H1 (cell line): ENCODE measurements at regions not wholly inside any gene's neighbourhood (a gene's known extent, or its start where the extent isn't known, plus 50 kb on each side); places are given as distances from the start of the nearest gene placed in this dataset.

Experiments
- CTCF ChIA-PET: fragments of 300-600 bp; sonication (Branson Sonifier 250); formaldehyde crosslinking; loops from one replicate; lab custom pipeline; 2021; ENCODE audit not compliant: partially characterized antibody; lab: Charles Lee
- POLR2A ChIA-PET: fragments of 300-600 bp; sonication (Branson Sonifier 250); formaldehyde crosslinking; loops from one replicate; lab custom pipeline; 2021; ENCODE audit warnings: inconsistent platforms; ENCODE audit not compliant: partially characterized antibody; lab: Charles Lee
- DNase-seq, 2 experiments: peaks; one replicate each; pipeline versions ENCODE4 v3.0.0 to v3.0.0-alpha.2; 2010 to 2022; ENCODE audit warnings: low spot score in 2 of 2, low read depth in 1 of 2, mixed read lengths in 1 of 2
- FAIRE-seq: peaks from 2 replicates; lab custom pipeline; 2011; peaks lifted over from hg19 to GRCh38; lab: Jason Lieb, UNC
- H2AFZ ChIP-seq: 2 replicates; pipeline ENCODE4 v1.8.1; 2012; ENCODE audit warnings: low read length, inconsistent platforms
- H2AK5ac ChIP-seq: 2 replicates; pipeline ENCODE4 v1.6.1; 2013; ENCODE audit warnings: low read depth, low read length
- H2BK120ac ChIP-seq: replicated peaks from 2 replicates; pipeline ENCODE3; 2013; ENCODE audit warnings: low read depth, low read length, inconsistent platforms
- H2BK12ac ChIP-seq: 2 replicates; pipeline ENCODE4 v1.6.1; 2013; ENCODE audit warnings: low read depth, low read length
- H2BK15ac ChIP-seq: 2 replicates; pipeline ENCODE4 v1.6.1; 2013; ENCODE audit warnings: low read length
- H2BK20ac ChIP-seq: 2 replicates; pipeline ENCODE4 v1.6.1; 2013; ENCODE audit warnings: low read length
- H2BK5ac ChIP-seq: 2 replicates; pipeline ENCODE4 v1.6.1; 2013; ENCODE audit warnings: low read depth, low read length
- H3K14ac ChIP-seq: 2 replicates; pipeline ENCODE4 v1.6.1; 2013; ENCODE audit warnings: inconsistent platforms; ENCODE audit not compliant: insufficient read length
- H3K18ac ChIP-seq: 2 replicates; pipeline ENCODE4 v1.6.1; 2013; ENCODE audit warnings: low read length; ENCODE audit errors: extremely low read depth
- H3K23ac ChIP-seq: 2 replicates; pipeline ENCODE4 v1.6.1; 2013; ENCODE audit warnings: inconsistent platforms; ENCODE audit not compliant: insufficient read length
- H3K23me2 ChIP-seq: 2 replicates; pipeline ENCODE4 v1.6.1; 2013; ENCODE audit warnings: low read depth, low read length
- H3K27ac ChIP-seq: 2 replicates; pipeline ENCODE4 v1.6.1; 2011; ENCODE audit warnings: low read depth, low read length, inconsistent platforms
- H3K27me3 ChIP-seq, 4 experiments: replicated peaks in 1 of 4; 1 replicate in 1 of 4; 2 replicates in 3 of 4; pipeline versions ENCODE4 v1.6.1 to v1.8.1; 2011 to 2013; ENCODE audit warnings: low read length in 3 of 4, mild to moderate bottlenecking in 3 of 4, inconsistent platforms in 2 of 4, mixed read lengths in 2 of 4, moderate library complexity in 1 of 4; ENCODE audit not compliant: control insufficient read depth in 3 of 4, insufficient read depth in 3 of 4; ENCODE audit errors: extremely low read depth in 1 of 4
- H3K36me3 ChIP-seq, 4 experiments: 2 replicates each; pipeline versions ENCODE4 v1.6.1 to v1.8.1; 2011 to 2013; ENCODE audit warnings: mild to moderate bottlenecking in 4 of 4, low read length in 3 of 4, moderate library complexity in 2 of 4, control low read depth in 1 of 4, inconsistent platforms in 1 of 4; ENCODE audit not compliant: insufficient read depth in 4 of 4, control insufficient read depth in 2 of 4
- H3K4ac ChIP-seq: replicated peaks from 2 replicates; pipeline ENCODE3; 2013; ENCODE audit warnings: low read length, low read depth, mixed read lengths, inconsistent platforms; ENCODE audit not compliant: insufficient read length
- H3K4me1 ChIP-seq, 4 experiments: replicated peaks in 1 of 4; 1 replicate in 1 of 4; 2 replicates in 3 of 4; pipeline versions ENCODE4 v1.6.1 to v1.8.1; 2011 to 2013; ENCODE audit warnings: low read length in 3 of 4, inconsistent platforms in 2 of 4, mixed read lengths in 1 of 4; ENCODE audit not compliant: insufficient read depth in 4 of 4, control insufficient read depth in 3 of 4
- H3K4me2 ChIP-seq, 2 experiments: 2 replicates each; pipeline versions ENCODE4 v1.6.1 to v1.8.1; 2011 to 2013; ENCODE audit warnings: low read depth in 2 of 2, low read length in 2 of 2, control low read depth in 1 of 2, inconsistent platforms in 1 of 2, mild to moderate bottlenecking in 1 of 2; ENCODE audit not compliant: insufficient read depth in 1 of 2
- H3K4me3 ChIP-seq, 4 experiments: fragments of 200-600, 300-600 bp in 1 of 4; sonication (generic), shearing (Covaris generic), sonication (Bioruptor Twin) in 1 of 4; 2 replicates each; pipeline versions ENCODE4 v1.5.1 to v1.8.1; 2011 to 2016; ENCODE audit warnings: low read length in 4 of 4, low read depth in 3 of 4, control low read depth in 2 of 4, inconsistent platforms in 2 of 4, mild to moderate bottlenecking in 2 of 4, mixed read lengths in 1 of 4, moderate library complexity in 1 of 4; ENCODE audit not compliant: insufficient read depth in 2 of 4; ENCODE audit errors: extremely low read depth in 1 of 4
- H3K56ac ChIP-seq: replicated peaks from 2 replicates; pipeline ENCODE3; 2013; ENCODE audit warnings: low read depth, mild to moderate bottlenecking, mixed read lengths, low read length, inconsistent platforms; ENCODE audit not compliant: insufficient read length
- H3K79me1 ChIP-seq: 2 replicates; pipeline ENCODE4 v1.6.1; 2013; ENCODE audit warnings: low read depth, low read length, control low read depth
- H3K79me2 ChIP-seq, 2 experiments: 2 replicates each; pipeline versions ENCODE4 v1.6.1 to v1.8.1; 2012 to 2013; ENCODE audit warnings: low read length in 2 of 2, mild to moderate bottlenecking in 2 of 2, inconsistent platforms in 1 of 2; ENCODE audit not compliant: insufficient read depth in 2 of 2, control insufficient read depth in 1 of 2
- H3K9ac ChIP-seq, 4 experiments: replicated peaks in 1 of 4; 1 replicate in 1 of 4; 2 replicates in 3 of 4; pipeline versions ENCODE4 v1.6.1 to v1.8.1; 2011 to 2013; ENCODE audit warnings: low read depth in 3 of 4, low read length in 3 of 4, control low read depth in 2 of 4, mild to moderate bottlenecking in 2 of 4, moderate library complexity in 2 of 4, inconsistent platforms in 1 of 4; ENCODE audit errors: extremely low read depth in 1 of 4
- H3K9me3 ChIP-seq, 2 experiments: 2 replicates each; pipeline versions ENCODE4 v1.6.1 to v1.8.1; 2012 to 2013; ENCODE audit warnings: mild to moderate bottlenecking in 2 of 2, moderate library complexity in 2 of 2, control low read depth in 1 of 2, inconsistent platforms in 1 of 2, low read depth in 1 of 2, low read length in 1 of 2, mixed read lengths in 1 of 2; ENCODE audit not compliant: insufficient read depth in 2 of 2
- H4K20me1 ChIP-seq, 2 experiments: replicated peaks in 1 of 2; 2 replicates each; pipeline versions ENCODE3 to v1.8.1; 2011 to 2013; ENCODE audit warnings: inconsistent platforms in 2 of 2, low read length in 2 of 2, mild to moderate bottlenecking in 1 of 2; ENCODE audit not compliant: insufficient read depth in 2 of 2, control insufficient read depth in 1 of 2
- H4K5ac ChIP-seq: 2 replicates; pipeline ENCODE4 v1.6.1; 2013; ENCODE audit warnings: low read length, low read depth, mixed read lengths, inconsistent platforms; ENCODE audit not compliant: insufficient read length
- H4K8ac ChIP-seq: 2 replicates; pipeline ENCODE4 v1.8.0; 2013; ENCODE audit warnings: mild to moderate bottlenecking, moderate library complexity, low read length, inconsistent platforms; ENCODE audit not compliant: insufficient read depth; ENCODE audit errors: extremely low read depth
- H4K91ac ChIP-seq: replicated peaks from 2 replicates; pipeline ENCODE3; 2013; ENCODE audit warnings: low read length, mixed read lengths, inconsistent platforms; ENCODE audit not compliant: insufficient read length
- CHD1 ChIP-seq: IDR thresholded peaks from 2 replicates; pipeline ENCODE4 v1.6.1; 2012; ENCODE audit warnings: low read depth, low read length, improper control_type of control experiment
- CTBP2 ChIP-seq: IDR thresholded peaks from 2 replicates; pipeline ENCODE4 v1.7.0; 2011; ENCODE audit warnings: borderline replicate concordance, mild to moderate bottlenecking, moderate library complexity, mixed read lengths, low read length; ENCODE audit not compliant: insufficient read depth, insufficient read length
- EP300 ChIP-seq, 2 experiments: IDR thresholded peaks; 1 replicate in 1 of 2; 2 replicates in 1 of 2; pipeline ENCODE4 v1.6.1; 2011 to 2012; ENCODE audit warnings: low read depth in 2 of 2, low read length in 2 of 2, mild to moderate bottlenecking in 2 of 2, borderline replicate concordance in 1 of 2, inconsistent platforms in 1 of 2, moderate library complexity in 1 of 2
- GTF2F1 ChIP-seq: IDR thresholded peaks from 2 replicates; pipeline ENCODE4 v1.6.1; 2012; ENCODE audit warnings: low read depth, low read length, improper control_type of control experiment, borderline replicate concordance
- POLR2A ChIP-seq, 2 experiments: IDR thresholded peaks; 1 replicate in 1 of 2; 2 replicates in 1 of 2; pipeline ENCODE4 v1.6.1; 2011; ENCODE audit warnings: low read depth in 2 of 2, low read length in 2 of 2, mild to moderate bottlenecking in 2 of 2; ENCODE audit errors: control extremely low read depth in 1 of 2
- RNF2 ChIP-seq: fragments of 200-900, 300-1000 bp; sonication (generic); IDR thresholded peaks from 2 replicates; pipeline ENCODE4 v1.7.1; 2016; ENCODE audit warnings: borderline replicate concordance, low read depth, mild to moderate bottlenecking, antibody characterized with exemption, low read length; ENCODE audit not compliant: poor library complexity, severe bottlenecking; ENCODE audit errors: missing control alignments
- SP1 ChIP-seq: IDR thresholded peaks from 2 replicates; pipeline ENCODE4 v1.6.1; 2011; ENCODE audit warnings: low read depth, low read length
- SUZ12 ChIP-seq: fragments of 200-600 bp; sonication (generic); IDR thresholded peaks from 2 replicates; pipeline ENCODE4 v1.6.1; 2012; ENCODE audit warnings: mild to moderate bottlenecking, inconsistent platforms, low read length, moderate library complexity, mixed read lengths
- WGBS, 2 experiments: shearing (Covaris generic) in 1 of 2; methylation state at CpG; one replicate each; pipeline versions ENCODE4 v1.1.6 to v1.1.7; 2013 to 2015; ENCODE audit warnings: low lambda C conversion rate in 2 of 2, mixed read lengths in 2 of 2, inconsistent platforms in 1 of 2, low coverage in 1 of 2, missing lambda C conversion rate in 1 of 2; ENCODE audit not compliant: insufficient replicate concordance in 2 of 2, insufficient coverage in 1 of 2, insufficient read length in 1 of 2; ENCODE audit errors: extremely low coverage in 1 of 2, missing lambda C conversion rate in 1 of 2; 5-methylcytosine and 5-hydroxymethylcytosine counted together

DNA sequence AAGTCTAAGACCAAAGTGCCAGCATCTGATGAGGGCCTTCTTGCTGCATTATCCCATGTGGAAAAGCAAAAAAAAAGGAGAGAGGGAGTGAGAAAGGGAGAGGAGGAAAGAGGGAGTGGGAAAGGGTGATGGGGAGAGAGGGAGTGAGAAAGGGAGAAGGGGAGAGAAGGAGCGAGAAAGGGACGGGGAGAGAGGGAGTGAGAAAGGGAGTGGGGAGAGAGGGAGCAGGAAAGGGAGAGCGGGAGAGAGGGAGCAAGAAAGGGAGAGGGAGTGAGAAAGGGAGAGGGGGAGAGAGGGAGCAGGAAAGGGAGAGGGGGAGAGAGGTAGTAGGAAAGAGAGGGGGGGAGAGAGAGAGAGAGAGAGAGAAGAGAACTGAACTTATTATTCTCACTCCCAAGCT, 241.1 kb upstream of the RIMS1 start:
- FAIRE-seq (no peak), DNase-seq (no peak)
- no peaks in the 10 kb centered on the region for H3K4me1 ChIP-seq
- ChIA-PET CTCF (no interaction called here), POLR2A (no interaction called here)
- no peak overlapping the region for H3K14ac ChIP-seq
- no peak overlapping the region for H2BK120ac ChIP-seq
- H2AFZ ChIP-seq = no peak overlapping the region
- H2BK15ac ChIP-seq = no peak overlapping the region
- no peak overlapping the region for H4K8ac ChIP-seq
- H3K9ac ChIP-seq = no peak overlapping the region
- no peaks in the 10 kb centered on the region for H3K79me1 ChIP-seq
- H3K79me2 ChIP-seq = no peaks in the 10 kb centered on the region
- H4K5ac ChIP-seq = no peak overlapping the region
- no peak overlapping the region for H2BK12ac ChIP-seq
- no peaks in the 10 kb centered on the region for H4K20me1 ChIP-seq
- no peaks in the 10 kb centered on the region for H3K23me2 ChIP-seq
- H3K27ac ChIP-seq = no peak overlapping the region
- H3K56ac ChIP-seq = no peak overlapping the region
- no peak overlapping the region for H2AK5ac ChIP-seq
- no peak overlapping the region for H4K91ac ChIP-seq
- no peaks in the 10 kb centered on the region for H3K9me3 ChIP-seq
- TF ChIP-seq CTBP2 = no peak
- TF ChIP-seq EP300 (IDR thresholded peaks at IDR 0.05; ENCODE audit: borderline replicate concordance in 1 of 2, low read depth in 2 of 2, low read length in 2 of 2) = no peak
- TF ChIP-seq RNF2 = no peak
- TF ChIP-seq POLR2A (IDR thresholded peaks at IDR 0.05; ENCODE audit: control extremely low read depth in 1 of 2, low read depth in 2 of 2, low read length in 2 of 2) = no peak
- no peak for TF ChIP-seq SP1
- TF ChIP-seq CHD1 = no peak
- no peak for TF ChIP-seq SUZ12
- TF ChIP-seq GTF2F1 = no peak
- no peak overlapping the region for H3K23ac ChIP-seq
- H2BK20ac ChIP-seq = no peak overlapping the region
- no peak overlapping the region for H3K4me3 ChIP-seq
- peaks cover 0 to 1% (median 0%) of the 10 kb centered on the region in 4 experiments; a peak in 1 of 7 replicates for H3K27me3 ChIP-seq
- no peak overlapping the region for H3K4ac ChIP-seq
- H3K36me3 ChIP-seq = no peaks in the 10 kb centered on the region
- no peak overlapping the region for H3K18ac ChIP-seq
- H3K4me2 ChIP-seq = no peak overlapping the region
- no peak overlapping the region for H2BK5ac ChIP-seq
- WGBS, 2 experiments = 76 to 100% methylated on average over 2 of the region's 3 CpGs
